HG03060 (cell line): ENCODE measurements at regions not wholly inside any gene's neighbourhood (a gene's known extent, or its start where the extent isn't known, plus 50 kb on each side); places are given as distances from the start of the nearest gene placed in this dataset.

ENCODE experiments used
- ATAC-seq: cut with Tn5 transposase; IDR thresholded peaks from one replicate; pipeline ENCODE4 v1.9.1; 2021; ENCODE audit warnings: low read depth, moderate number of reproducible peaks; ENCODE audit not compliant: unreplicated experiment

DNA sequence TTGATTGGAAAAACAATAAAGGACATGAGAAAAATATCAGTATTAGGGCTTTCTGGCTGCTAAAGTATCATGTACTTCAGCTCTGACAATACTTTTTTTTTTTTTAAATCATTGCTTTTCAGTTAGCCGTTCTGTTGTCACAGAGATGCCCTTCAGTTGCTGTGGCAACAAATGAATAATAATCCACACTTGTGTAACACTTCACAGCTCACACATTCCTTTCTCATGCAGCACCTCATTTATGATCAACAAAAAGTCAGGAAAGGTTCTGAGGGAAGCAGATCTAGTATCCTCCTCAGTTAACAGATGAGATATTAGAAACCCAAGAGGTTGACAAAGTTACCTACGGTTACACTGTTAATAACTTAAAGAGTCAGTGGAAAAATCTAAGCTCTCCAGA lies 444.2 kb upstream of the SLIT2 start:
- no peak for ATAC-seq

DNA sequence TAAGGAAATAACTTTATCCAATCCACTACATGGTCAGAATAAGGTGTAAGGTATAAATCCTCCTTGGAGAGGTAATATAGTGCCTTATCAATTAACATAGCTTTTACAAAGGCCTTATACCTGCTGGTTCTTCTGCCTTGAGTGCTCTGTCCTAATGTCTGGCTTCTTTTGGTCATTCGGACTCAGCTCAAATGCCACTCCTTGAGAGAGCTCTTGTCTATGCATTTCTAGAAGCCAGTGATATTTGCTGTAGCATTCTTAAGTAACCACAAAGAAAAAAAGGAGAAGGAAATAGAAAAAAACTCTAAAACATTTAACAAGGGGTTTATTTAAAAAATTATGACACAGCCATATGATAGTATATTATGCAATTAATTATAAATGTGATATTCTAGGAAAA lies 444.8 kb upstream of the SLIT2 start:
- no peak for ATAC-seq

DNA sequence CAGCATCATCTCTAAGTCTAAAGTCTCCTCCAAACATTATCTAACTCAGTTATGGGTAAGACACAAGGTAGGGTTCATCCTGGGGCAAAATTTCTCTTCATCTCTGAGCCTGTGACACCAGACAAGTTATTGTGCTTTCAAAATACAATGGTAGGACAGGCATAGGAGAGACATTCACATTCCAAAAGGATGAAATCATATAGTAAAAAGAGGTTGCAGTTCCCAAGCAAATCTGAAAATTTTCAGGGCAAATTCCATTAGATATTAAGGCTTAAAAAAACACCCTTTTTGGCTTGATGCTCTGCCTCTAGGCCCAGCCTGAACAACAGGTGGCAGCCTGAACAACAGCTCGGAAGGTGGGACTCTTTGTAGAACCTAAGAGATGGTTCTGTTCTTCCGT lies 448.3 kb upstream of the SLIT2 start:
- ATAC-seq: no peak

DNA sequence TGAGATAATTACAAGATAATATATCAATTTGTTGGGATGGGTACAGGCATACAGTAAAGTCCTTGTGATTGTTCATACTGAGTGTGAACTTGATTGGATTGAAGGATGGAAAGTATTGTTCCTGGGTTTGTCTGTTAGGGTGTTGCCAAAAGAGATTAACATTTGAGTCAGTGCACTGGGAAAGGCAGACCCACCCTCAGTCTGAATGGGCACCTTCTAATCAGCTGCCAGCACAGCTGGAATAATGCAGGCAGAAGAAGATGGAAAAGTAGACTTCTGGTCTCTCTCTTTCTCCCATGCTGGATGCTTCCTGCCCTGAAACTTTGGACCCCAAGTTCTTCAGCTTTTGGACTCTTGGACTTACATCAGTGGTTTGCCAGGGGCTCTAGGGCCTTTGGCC lies 457.9 kb upstream of the SLIT2 start:
- ATAC-seq: no peak

DNA sequence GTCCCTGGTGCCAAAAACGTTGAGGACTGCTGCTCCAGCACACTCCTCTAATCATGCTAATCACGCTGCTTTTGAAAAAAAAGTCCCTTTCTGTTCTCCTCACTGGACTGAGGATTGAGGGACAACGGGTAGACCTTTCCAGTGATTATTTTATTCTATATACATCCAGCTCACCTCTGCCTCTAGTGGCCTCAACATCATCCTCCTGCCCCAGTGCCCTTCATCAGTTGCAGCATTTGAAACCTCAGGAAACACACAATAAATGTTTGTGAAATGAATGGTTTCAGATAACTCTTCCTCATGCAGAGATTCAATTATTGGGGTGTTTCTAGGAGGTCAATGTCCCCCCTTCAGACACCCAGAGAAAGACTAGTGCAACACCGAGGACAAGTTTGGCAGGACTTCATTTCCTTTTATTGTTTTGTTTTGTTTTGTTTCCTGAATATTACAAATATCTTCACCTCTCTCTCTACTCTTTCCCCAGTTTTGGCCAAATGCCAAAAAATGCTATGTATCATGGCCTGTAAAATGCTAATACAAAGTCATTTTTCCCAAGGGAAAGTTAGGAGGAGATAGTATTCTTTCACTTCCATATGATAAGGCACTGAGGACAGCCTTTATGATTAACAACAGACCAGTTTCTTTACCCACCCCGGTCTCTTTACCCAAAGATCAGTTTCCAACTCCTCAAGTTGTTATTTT lies 460.1 kb upstream of the SLIT2 start:
- no peak for ATAC-seq

DNA sequence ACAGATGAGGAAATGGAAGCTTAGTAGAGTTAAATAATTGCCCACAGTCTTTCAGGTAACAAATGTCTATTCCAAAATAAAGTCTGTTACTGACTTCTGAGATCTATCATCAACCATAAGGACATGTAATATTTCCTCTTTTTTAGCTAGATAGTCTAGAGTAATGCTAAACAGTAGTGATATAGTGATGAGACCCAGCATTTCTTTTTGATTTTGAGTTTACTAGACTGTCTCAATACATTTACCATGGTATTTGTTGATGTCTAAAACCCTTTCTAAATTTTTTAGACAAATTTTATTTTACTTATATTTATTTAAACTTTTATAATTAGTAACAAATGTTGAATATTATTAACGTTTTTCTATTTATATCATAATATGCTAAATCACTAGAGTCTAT lies 465.1 kb upstream of the SLIT2 start:
- no peak for ATAC-seq

DNA sequence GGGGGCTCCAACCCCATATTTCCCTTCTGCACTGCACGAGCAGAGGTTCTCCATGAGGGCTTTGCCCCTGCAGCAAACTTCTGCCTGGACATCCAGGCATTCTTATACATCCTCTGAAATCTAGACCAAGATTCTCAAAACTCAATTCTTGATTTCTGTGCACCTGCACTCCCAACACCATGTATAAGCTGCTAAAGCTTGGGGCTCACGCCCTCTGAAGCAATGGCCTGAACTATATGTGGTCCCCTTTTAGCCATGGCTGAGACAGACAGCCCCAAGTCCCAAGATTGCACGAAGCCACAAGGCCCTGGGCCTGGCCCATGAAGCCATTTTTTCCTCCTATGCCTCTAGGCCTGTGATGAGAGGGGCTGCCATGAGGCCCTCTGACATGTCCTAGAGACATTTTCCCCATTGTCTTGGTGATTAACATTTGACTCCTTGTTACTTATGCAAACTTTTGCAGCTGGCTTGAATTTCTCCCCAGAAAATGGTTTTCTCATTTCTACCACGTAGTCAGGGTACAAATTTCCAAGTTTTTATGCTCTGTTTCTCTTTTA lies 468.0 kb upstream of the SLIT2 start:
- no peak for ATAC-seq

DNA sequence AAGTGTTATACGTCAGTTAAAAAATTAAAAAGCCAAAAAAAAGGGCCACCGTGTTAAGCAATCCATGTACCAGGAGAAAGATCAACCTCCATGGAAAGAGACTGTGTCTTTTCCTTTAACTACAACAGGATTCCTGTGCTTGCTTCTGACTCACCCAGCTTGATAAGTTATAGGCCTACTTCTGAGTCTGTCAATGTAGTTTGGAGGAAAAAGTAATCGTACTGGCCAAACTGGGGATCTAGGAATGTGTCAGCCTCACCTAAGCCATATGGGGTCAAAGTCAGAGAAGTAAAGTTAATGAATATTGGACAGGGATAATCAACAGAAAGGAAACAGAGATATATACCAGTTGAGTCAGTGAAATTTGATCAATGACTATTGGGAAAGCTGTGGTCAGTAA lies 470.8 kb upstream of the SLIT2 start:
- no peak for ATAC-seq

DNA sequence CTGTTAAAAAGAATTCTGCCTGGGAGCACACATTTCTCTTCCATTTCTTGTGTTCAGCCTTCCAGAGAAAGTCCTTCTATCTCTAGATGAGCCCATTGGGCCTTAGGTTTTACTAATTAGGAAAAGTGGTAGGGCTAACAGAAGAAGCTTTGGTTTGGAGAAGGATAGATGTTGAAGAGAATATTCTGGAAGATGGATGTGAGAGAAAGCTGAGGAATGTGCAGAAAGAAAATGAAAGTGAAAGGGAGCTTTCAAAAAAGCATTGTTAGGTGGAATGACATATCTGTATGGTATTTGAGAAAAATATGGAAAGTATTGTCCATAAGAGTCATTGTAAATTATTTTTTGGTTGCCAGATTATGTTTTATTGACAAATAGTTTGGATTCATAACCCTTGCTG lies 474.8 kb upstream of the SLIT2 start:
- ATAC-seq: no peak

DNA sequence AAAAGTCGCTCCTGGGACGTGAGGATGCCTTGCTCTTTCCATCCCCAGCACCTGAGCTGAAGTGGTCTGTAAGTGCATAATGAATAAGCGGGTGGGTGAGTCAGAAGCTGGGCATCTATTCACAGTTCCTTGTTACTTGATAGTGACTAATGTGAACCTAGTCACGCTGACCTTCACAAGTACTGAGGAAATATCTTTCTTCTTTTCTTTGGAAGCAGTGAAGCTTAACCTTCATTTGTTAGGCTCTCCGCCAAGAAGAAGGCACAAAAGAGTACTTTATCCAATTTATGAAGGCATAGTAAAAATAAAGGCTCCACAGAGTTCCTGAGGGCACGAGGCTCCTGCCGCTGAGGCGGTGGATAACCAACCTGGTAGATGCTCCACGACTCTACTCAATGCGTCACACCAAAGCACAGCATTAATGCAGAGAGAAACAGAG lies 475.7 kb upstream of the SLIT2 start:
- no peak for ATAC-seq

DNA sequence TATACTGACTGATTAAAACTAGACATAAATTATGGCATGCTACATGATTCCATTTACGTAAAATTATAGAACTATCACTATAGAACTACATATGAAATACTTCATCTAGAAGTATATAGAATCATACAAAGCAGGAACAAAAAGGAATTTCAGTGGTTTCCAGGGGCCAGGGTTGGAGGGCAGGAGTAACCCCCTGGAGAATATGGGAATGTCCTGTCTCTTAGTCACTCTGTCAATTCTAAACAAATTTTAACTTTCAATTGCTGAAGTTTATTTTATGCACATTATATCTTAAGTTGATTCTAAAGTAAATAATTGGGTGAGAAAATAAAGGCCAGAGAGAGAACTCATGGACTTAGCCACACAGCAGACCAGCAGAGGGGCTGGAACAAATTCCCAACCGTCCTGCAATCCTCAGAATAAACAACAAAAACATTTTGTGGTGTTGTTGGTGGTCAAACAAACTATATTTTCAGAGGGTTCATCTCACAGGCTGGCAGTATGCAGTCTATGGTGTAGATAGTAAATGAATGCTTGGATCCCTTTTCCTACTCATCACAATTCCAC lies 476.9 kb upstream of the SLIT2 start:
- ATAC-seq: no peak

DNA sequence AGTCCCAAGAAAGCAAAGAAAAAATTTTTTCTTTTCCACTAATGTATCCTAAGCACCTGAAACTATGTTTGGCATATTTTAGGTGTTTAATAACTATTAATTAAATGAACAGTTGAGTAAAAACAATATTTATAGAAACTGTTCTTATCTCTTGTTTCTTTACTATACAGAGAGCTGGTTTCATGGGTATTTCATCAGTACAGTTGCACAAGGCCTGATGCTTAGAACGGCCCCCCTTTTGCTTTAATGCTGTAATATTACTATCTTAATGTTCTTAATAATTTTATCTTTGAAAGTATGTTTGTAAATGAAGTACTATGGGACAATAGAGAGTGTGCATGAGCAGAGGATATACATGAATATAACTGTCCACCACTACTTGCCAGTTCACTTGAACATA lies 479.1 kb upstream of the SLIT2 start:
- ATAC-seq: no peak

DNA sequence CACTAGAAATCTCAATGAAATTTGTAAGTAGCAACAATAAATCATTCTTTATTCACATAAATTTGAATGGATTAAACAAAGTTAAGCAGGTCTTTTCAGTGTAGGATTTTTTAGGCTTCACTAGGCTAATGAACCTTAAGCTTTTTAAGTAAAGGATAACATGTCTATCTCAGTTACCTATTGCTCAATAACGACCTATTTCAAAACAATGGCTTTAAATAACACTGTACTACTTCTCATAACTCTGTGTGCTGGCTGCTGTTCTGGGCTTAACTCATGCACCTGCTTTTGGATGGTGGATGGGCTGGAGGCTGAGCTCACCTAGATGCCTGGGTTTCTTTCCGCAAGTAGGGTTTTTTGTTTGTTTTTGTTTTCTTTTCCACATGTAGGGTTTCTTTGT lies 495.0 kb upstream of the SLIT2 start:
- no peak for ATAC-seq

DNA sequence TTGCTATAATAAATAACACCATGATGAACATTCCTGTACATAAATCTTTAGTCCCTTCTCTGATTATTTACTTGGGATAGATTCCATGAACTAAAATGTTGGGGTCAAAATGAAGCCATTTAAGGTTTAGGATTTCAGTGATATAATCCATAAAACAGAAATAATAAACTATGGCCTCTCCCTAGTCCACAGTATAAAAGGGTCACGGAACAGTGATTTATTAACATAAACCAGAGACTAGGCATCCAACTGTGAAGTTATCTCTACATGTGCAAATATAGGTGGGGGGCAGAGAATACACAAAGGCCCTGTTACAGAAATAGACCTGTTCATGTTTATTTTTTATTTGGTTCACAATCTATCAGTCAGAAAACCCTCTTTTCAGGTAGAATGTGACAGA lies 499.1 kb upstream of the SLIT2 start:
- ATAC-seq: no peak

DNA sequence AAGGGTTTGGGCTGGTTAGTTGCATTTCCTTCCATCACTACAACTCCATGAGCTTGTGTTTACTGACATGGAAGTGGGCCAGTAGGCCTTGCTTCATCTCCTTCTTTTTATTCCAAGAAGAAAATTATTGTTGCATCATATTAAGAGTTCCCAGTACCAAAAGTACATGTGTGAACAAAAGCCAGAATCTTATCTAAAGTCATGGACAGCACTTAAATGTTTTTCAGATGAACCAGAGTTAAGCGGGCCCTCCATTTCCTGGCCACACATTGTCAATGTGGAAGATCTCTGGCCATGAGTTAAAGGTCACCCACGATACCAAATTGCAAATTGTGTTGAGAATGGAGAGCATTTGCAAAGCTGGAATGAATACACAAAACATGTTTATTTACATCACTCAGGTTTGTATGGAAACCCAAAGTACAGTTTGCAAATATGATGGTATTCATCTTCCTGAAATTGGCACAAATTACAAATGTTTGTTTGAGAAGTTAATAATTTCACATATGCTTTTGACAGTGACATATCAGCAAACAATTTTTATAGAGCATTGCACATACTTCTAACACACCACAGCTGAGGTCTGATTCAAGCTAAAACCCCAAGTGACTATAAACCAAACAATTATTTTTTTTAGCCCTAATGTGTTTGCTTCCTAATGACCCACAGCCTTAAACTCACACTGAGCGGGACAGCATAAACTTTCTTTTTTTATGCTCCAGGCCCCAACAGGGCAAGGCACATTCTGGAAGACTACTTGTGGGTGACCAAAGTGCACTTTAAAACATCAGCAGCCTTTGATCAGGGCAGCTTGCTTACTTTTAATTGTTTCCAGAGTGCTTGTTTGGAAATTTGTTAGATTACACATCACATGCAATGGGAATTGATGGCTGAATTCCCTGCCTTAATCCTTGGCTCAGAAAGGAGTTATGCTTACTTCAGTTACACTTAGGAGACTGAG lies 502.9 kb upstream of the SLIT2 start:
- no peak for ATAC-seq

DNA sequence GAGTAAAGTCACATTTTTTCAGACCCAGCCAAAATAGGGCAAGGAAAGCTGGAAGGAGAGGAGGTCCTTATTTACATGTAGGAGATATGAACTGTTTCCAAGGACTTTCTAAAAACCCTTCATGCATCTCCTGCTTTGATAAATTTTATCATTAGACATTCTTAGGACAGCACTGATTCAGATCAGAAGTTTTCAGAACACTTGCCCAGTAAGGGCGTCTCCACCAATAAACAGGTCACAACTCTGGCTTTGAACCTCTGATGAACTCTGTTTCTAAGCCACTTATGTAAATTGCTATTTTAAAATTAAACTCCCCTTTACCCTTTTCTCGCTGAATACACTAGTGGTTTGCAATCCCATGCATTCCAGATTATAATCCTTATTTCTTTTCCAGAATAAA lies 505.3 kb upstream of the SLIT2 start:
- ATAC-seq: no peak

DNA sequence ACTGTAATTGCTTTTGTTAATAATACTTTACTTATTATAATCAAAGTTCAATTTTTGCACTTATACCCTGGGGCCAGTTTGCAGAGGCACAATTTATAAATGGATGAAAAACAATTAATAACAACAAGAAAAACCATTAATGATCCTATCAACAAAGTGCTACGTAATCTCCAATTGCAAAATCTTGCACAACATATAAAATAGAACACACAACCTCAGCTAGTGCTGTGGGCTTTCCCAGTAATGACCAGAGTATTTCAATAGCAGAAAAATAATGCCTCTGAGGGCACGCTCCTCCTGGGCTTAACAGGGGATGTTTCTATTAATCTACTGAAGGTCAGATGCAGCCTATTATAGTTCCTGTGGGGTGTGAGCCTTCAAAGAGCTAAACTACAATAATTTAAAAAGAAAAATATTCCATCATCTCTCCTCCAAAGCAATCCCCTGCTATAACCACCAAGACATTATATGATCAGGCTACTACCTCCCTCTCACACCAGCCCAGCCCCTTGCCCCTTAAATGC lies 508.5 kb upstream of the SLIT2 start:
- no peak for ATAC-seq

DNA sequence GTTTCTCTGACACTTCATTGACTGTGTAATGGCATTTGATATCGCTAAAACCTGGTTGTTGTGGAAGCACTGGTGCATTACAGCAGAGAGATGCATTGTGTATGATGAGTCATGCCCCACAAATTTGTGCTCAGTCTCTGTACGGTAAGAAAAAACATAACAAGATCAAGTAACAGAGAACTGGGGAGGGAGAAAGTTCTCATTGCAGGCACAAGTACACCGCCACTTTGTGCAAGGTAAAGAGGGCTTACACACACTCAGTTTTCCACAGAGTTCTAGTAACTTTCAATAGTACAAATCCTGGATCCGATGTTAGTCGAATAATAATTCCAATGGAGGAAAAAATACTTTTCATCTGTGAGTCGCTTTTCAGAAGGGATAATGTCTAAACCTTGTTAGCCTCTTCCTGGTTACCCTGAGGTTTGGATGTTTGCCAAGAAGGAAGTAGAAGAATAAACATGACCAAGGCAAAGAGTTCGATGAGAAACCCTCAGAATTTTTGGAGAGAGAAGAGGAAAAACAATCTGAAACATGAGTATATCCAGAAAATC lies 512.5 kb upstream of the SLIT2 start:
- no peak for ATAC-seq

DNA sequence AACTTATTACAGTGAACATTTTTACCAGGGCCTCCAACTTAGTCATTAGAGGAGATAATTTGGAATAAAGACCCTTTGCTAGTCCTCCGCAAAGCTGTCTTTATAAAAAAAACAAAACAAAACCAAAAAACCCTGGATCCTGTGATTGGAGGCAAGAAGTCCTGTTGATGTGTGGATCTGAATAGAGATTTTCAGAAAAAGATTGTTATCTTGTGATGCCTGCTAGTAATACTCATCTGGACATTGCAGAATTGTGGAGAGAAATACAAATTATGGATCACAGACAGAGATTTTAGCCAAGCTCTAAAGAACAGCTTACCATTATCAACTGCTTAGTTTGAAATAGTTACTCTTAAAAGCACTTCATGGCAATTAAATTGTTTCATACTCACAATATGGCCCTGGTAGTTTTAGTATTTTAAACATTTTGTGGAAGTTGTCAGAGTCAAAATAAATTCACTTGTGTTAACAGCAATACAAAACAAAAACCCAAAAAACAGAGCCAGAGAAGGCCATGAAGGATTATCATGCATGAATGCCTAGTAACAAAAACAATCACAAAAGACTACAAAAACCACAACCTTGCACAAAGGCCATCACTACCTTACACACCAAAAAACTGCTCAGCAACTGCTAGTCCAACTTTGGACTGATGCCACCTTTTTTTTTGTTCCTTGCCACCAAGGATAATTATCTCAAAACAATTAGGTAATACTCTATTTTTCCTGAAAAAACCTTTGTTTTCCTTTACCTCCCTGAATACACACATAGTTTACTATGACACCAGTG lies 514.5 kb upstream of the SLIT2 start:
- no peak for ATAC-seq

DNA sequence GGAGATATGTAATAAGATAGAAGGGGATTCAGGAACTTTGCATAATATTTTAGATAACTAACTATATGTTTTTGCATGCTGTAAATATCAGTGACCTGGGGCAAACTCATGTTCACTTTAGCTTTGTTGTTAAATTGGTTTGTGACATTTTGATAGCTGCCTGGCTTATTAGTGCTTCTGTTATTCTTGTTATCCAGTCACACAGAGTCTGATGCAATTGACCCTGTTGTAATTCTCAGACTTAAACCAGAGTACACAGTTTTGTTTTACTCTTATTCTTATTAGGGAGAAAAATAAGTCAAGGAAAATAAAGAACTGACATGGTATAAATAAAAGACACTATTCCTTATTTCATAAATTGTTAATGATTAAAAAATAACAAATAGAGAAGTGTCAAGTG lies 516.7 kb upstream of the SLIT2 start:
- ATAC-seq: no peak
